H1 (cell line): ENCODE measurements at regions not wholly inside any gene's neighbourhood (a gene's known extent, or its start where the extent isn't known, plus 50 kb on each side); places are given as distances from the start of the nearest gene placed in this dataset.
A peak's percentile ranks its signal among the peaks of the same experiment; 100 is the strongest.

Experiments
- CTCF ChIA-PET: fragments of 300-600 bp; sonication (Branson Sonifier 250); formaldehyde crosslinking; loops from one replicate; lab custom pipeline; 2021; ENCODE audit not compliant: partially characterized antibody; lab: Charles Lee
- POLR2A ChIA-PET: fragments of 300-600 bp; sonication (Branson Sonifier 250); formaldehyde crosslinking; loops from one replicate; lab custom pipeline; 2021; ENCODE audit warnings: inconsistent platforms; ENCODE audit not compliant: partially characterized antibody; lab: Charles Lee
- DNase-seq, 2 experiments: peaks; one replicate each; pipeline versions ENCODE4 v3.0.0 to v3.0.0-alpha.2; 2010 to 2022; ENCODE audit warnings: low spot score in 2 of 2, low read depth in 1 of 2, mixed read lengths in 1 of 2
- FAIRE-seq: peaks from 2 replicates; lab custom pipeline; 2011; peaks lifted over from hg19 to GRCh38; lab: Jason Lieb, UNC
- H2AFZ ChIP-seq: 2 replicates; pipeline ENCODE4 v1.8.1; 2012; ENCODE audit warnings: low read length, inconsistent platforms
- H2AK5ac ChIP-seq: 2 replicates; pipeline ENCODE4 v1.6.1; 2013; ENCODE audit warnings: low read depth, low read length
- H2BK120ac ChIP-seq: replicated peaks from 2 replicates; pipeline ENCODE3; 2013; ENCODE audit warnings: low read depth, low read length, inconsistent platforms
- H2BK12ac ChIP-seq: 2 replicates; pipeline ENCODE4 v1.6.1; 2013; ENCODE audit warnings: low read depth, low read length
- H2BK15ac ChIP-seq: 2 replicates; pipeline ENCODE4 v1.6.1; 2013; ENCODE audit warnings: low read length
- H2BK20ac ChIP-seq: 2 replicates; pipeline ENCODE4 v1.6.1; 2013; ENCODE audit warnings: low read length
- H2BK5ac ChIP-seq: 2 replicates; pipeline ENCODE4 v1.6.1; 2013; ENCODE audit warnings: low read depth, low read length
- H3K14ac ChIP-seq: 2 replicates; pipeline ENCODE4 v1.6.1; 2013; ENCODE audit warnings: inconsistent platforms; ENCODE audit not compliant: insufficient read length
- H3K18ac ChIP-seq: 2 replicates; pipeline ENCODE4 v1.6.1; 2013; ENCODE audit warnings: low read length; ENCODE audit errors: extremely low read depth
- H3K23ac ChIP-seq: 2 replicates; pipeline ENCODE4 v1.6.1; 2013; ENCODE audit warnings: inconsistent platforms; ENCODE audit not compliant: insufficient read length
- H3K23me2 ChIP-seq: 2 replicates; pipeline ENCODE4 v1.6.1; 2013; ENCODE audit warnings: low read depth, low read length
- H3K27ac ChIP-seq: 2 replicates; pipeline ENCODE4 v1.6.1; 2011; ENCODE audit warnings: low read depth, low read length, inconsistent platforms
- H3K27me3 ChIP-seq, 4 experiments: replicated peaks in 1 of 4; 1 replicate in 1 of 4; 2 replicates in 3 of 4; pipeline versions ENCODE4 v1.6.1 to v1.8.1; 2011 to 2013; ENCODE audit warnings: low read length in 3 of 4, mild to moderate bottlenecking in 3 of 4, inconsistent platforms in 2 of 4, mixed read lengths in 2 of 4, moderate library complexity in 1 of 4; ENCODE audit not compliant: control insufficient read depth in 3 of 4, insufficient read depth in 3 of 4; ENCODE audit errors: extremely low read depth in 1 of 4
- H3K36me3 ChIP-seq, 4 experiments: 2 replicates each; pipeline versions ENCODE4 v1.6.1 to v1.8.1; 2011 to 2013; ENCODE audit warnings: mild to moderate bottlenecking in 4 of 4, low read length in 3 of 4, moderate library complexity in 2 of 4, control low read depth in 1 of 4, inconsistent platforms in 1 of 4; ENCODE audit not compliant: insufficient read depth in 4 of 4, control insufficient read depth in 2 of 4
- H3K4ac ChIP-seq: replicated peaks from 2 replicates; pipeline ENCODE3; 2013; ENCODE audit warnings: low read length, low read depth, mixed read lengths, inconsistent platforms; ENCODE audit not compliant: insufficient read length
- H3K4me1 ChIP-seq, 4 experiments: replicated peaks in 1 of 4; 1 replicate in 1 of 4; 2 replicates in 3 of 4; pipeline versions ENCODE4 v1.6.1 to v1.8.1; 2011 to 2013; ENCODE audit warnings: low read length in 3 of 4, inconsistent platforms in 2 of 4, mixed read lengths in 1 of 4; ENCODE audit not compliant: insufficient read depth in 4 of 4, control insufficient read depth in 3 of 4
- H3K4me2 ChIP-seq, 2 experiments: 2 replicates each; pipeline versions ENCODE4 v1.6.1 to v1.8.1; 2011 to 2013; ENCODE audit warnings: low read depth in 2 of 2, low read length in 2 of 2, control low read depth in 1 of 2, inconsistent platforms in 1 of 2, mild to moderate bottlenecking in 1 of 2; ENCODE audit not compliant: insufficient read depth in 1 of 2
- H3K4me3 ChIP-seq, 4 experiments: fragments of 200-600, 300-600 bp in 1 of 4; sonication (generic), shearing (Covaris generic), sonication (Bioruptor Twin) in 1 of 4; 2 replicates each; pipeline versions ENCODE4 v1.5.1 to v1.8.1; 2011 to 2016; ENCODE audit warnings: low read length in 4 of 4, low read depth in 3 of 4, control low read depth in 2 of 4, inconsistent platforms in 2 of 4, mild to moderate bottlenecking in 2 of 4, mixed read lengths in 1 of 4, moderate library complexity in 1 of 4; ENCODE audit not compliant: insufficient read depth in 2 of 4; ENCODE audit errors: extremely low read depth in 1 of 4
- H3K56ac ChIP-seq: replicated peaks from 2 replicates; pipeline ENCODE3; 2013; ENCODE audit warnings: low read depth, mild to moderate bottlenecking, mixed read lengths, low read length, inconsistent platforms; ENCODE audit not compliant: insufficient read length
- H3K79me1 ChIP-seq: 2 replicates; pipeline ENCODE4 v1.6.1; 2013; ENCODE audit warnings: low read depth, low read length, control low read depth
- H3K79me2 ChIP-seq, 2 experiments: 2 replicates each; pipeline versions ENCODE4 v1.6.1 to v1.8.1; 2012 to 2013; ENCODE audit warnings: low read length in 2 of 2, mild to moderate bottlenecking in 2 of 2, inconsistent platforms in 1 of 2; ENCODE audit not compliant: insufficient read depth in 2 of 2, control insufficient read depth in 1 of 2
- H3K9ac ChIP-seq, 4 experiments: replicated peaks in 1 of 4; 1 replicate in 1 of 4; 2 replicates in 3 of 4; pipeline versions ENCODE4 v1.6.1 to v1.8.1; 2011 to 2013; ENCODE audit warnings: low read depth in 3 of 4, low read length in 3 of 4, control low read depth in 2 of 4, mild to moderate bottlenecking in 2 of 4, moderate library complexity in 2 of 4, inconsistent platforms in 1 of 4; ENCODE audit errors: extremely low read depth in 1 of 4
- H3K9me3 ChIP-seq, 2 experiments: 2 replicates each; pipeline versions ENCODE4 v1.6.1 to v1.8.1; 2012 to 2013; ENCODE audit warnings: mild to moderate bottlenecking in 2 of 2, moderate library complexity in 2 of 2, control low read depth in 1 of 2, inconsistent platforms in 1 of 2, low read depth in 1 of 2, low read length in 1 of 2, mixed read lengths in 1 of 2; ENCODE audit not compliant: insufficient read depth in 2 of 2
- H4K20me1 ChIP-seq, 2 experiments: replicated peaks in 1 of 2; 2 replicates each; pipeline versions ENCODE3 to v1.8.1; 2011 to 2013; ENCODE audit warnings: inconsistent platforms in 2 of 2, low read length in 2 of 2, mild to moderate bottlenecking in 1 of 2; ENCODE audit not compliant: insufficient read depth in 2 of 2, control insufficient read depth in 1 of 2
- H4K5ac ChIP-seq: 2 replicates; pipeline ENCODE4 v1.6.1; 2013; ENCODE audit warnings: low read length, low read depth, mixed read lengths, inconsistent platforms; ENCODE audit not compliant: insufficient read length
- H4K8ac ChIP-seq: 2 replicates; pipeline ENCODE4 v1.8.0; 2013; ENCODE audit warnings: mild to moderate bottlenecking, moderate library complexity, low read length, inconsistent platforms; ENCODE audit not compliant: insufficient read depth; ENCODE audit errors: extremely low read depth
- H4K91ac ChIP-seq: replicated peaks from 2 replicates; pipeline ENCODE3; 2013; ENCODE audit warnings: low read length, mixed read lengths, inconsistent platforms; ENCODE audit not compliant: insufficient read length
- KDM4A ChIP-seq: IDR thresholded peaks from one replicate; pipeline ENCODE4 v1.7.1; 2012; ENCODE audit warnings: low read depth, mild to moderate bottlenecking, moderate library complexity, low read length, inconsistent platforms; ENCODE audit not compliant: severe bottlenecking
- MAFK ChIP-seq: IDR thresholded peaks from 2 replicates; pipeline ENCODE4 v1.6.1; 2012; ENCODE audit warnings: low read depth, mild to moderate bottlenecking, improper control_type of control experiment, low read length
- ZNF274 ChIP-seq: IDR thresholded peaks from 2 replicates; pipeline ENCODE4 v1.7.0; 2012; ENCODE audit warnings: low read length, borderline replicate concordance; ENCODE audit errors: extremely low read depth
- WGBS, 2 experiments: shearing (Covaris generic) in 1 of 2; methylation state at CpG; one replicate each; pipeline versions ENCODE4 v1.1.6 to v1.1.7; 2013 to 2015; ENCODE audit warnings: low lambda C conversion rate in 2 of 2, mixed read lengths in 2 of 2, inconsistent platforms in 1 of 2, low coverage in 1 of 2, missing lambda C conversion rate in 1 of 2; ENCODE audit not compliant: insufficient replicate concordance in 2 of 2, insufficient coverage in 1 of 2, insufficient read length in 1 of 2; ENCODE audit errors: extremely low coverage in 1 of 2, missing lambda C conversion rate in 1 of 2; 5-methylcytosine and 5-hydroxymethylcytosine counted together

GRCh38 chr13:70630247-70630646 is 522.0 kb upstream of the KLHL1 start:
- Histone ChIP-seq H3K79me2 (no peaks in the 10 kb centered on the region), H2BK12ac (no peak overlapping the region), H2BK15ac (no peak overlapping the region), H3K27ac (no peak overlapping the region), H4K20me1 (no peaks in the 10 kb centered on the region), H2BK120ac (no peak overlapping the region), H3K4me2 (no peak overlapping the region), H4K8ac (no peak overlapping the region), H2BK20ac (no peak overlapping the region), H2AK5ac (no peak overlapping the region), H3K36me3 (no peaks in the 10 kb centered on the region), H3K4ac (no peak overlapping the region), H3K27me3 (peaks cover 3 to 20% (median 10%) of the 10 kb centered on the region in 4 experiments; a peak in 5 of 7 replicates), H3K23me2 (no peaks in the 10 kb centered on the region), H3K18ac (no peak overlapping the region), H3K79me1 (no peaks in the 10 kb centered on the region), H3K4me3 (no peak overlapping the region), H3K9ac (no peak overlapping the region), H4K91ac (no peak overlapping the region), H3K4me1 (no peaks in the 10 kb centered on the region), H3K14ac (no peak overlapping the region), H4K5ac (no peak overlapping the region), H3K23ac (no peak overlapping the region), H2BK5ac (no peak overlapping the region), H3K56ac (no peak overlapping the region), H3K9me3 (no peaks in the 10 kb centered on the region), H2AFZ (no peak overlapping the region)
- FAIRE-seq, result peak; percentile 39
- POLR2A ChIA-PET, result no interaction called here
- CTCF ChIA-PET, result no interaction called here
- WGBS, 2 experiments, result 31% methylated on average over 2 of the region's 2 CpGs; no CpG with 5 or more reads in 1 of the 2 experiments
- DNase-seq, result peak in 1 of 2 experiments; percentile 31
- TF ChIP-seq ZNF274 (no peak), KDM4A (no peak), MAFK (peak; percentile 67; the same call in 1 of the 2 replicates)
